ENCODE measurements at regions not wholly inside any gene's neighbourhood (a gene's known extent, or its start where the extent isn't known, plus 50 kb on each side); places are given as distances from the start of the nearest gene placed in this dataset.

DNA sequence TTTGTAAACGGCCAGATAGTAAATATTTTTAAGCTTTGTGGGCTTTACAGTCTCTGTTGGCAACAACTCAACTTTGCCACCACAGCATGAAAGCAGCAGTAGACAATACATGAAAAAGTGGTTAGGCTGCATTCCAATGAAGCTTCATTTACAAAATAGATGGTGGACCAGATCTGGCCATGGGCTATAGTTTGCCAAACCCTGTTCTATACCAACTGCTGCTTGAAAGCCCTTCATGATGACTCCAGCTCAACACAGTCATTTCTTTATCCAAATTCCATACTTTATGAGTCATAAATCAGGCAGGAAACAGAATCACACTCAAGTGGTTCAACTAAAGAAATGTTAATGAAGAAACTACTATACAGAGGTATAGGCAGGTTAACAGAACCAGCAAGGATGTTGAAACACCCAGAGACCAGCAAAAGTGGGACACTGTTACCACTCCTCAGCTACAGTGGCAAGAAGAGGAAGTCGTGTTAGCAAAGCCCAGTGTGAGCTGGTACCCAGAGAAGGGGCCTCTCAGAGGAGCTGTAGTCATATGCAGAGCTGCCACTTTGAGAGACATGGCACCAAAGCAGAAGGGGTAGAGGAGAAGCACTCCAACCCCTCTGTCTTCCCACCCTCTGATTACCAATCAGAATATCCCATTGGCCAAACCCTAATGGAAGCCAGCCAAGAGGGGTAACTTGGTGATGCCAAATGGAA, 72.5 kb downstream of the PRLHR start:
- peaks cover 81% of the 10 kb centered on the region for H3K27me3 ChIP-seq (ENCODE audit: insufficient read depth, low read depth, severe bottlenecking)
- H3K36me3 ChIP-seq = no peaks in the 10 kb centered on the region
- DNase-seq = no peak
- no peak overlapping the region for H3K4me3 ChIP-seq (ENCODE audit: low read depth, low read length)
- H3K9me3 ChIP-seq (ENCODE audit: severe bottlenecking) = peaks cover 2% of the 10 kb centered on the region
- H3K27ac ChIP-seq = no peak overlapping the region
- TF ChIP-seq, protein P1, sequence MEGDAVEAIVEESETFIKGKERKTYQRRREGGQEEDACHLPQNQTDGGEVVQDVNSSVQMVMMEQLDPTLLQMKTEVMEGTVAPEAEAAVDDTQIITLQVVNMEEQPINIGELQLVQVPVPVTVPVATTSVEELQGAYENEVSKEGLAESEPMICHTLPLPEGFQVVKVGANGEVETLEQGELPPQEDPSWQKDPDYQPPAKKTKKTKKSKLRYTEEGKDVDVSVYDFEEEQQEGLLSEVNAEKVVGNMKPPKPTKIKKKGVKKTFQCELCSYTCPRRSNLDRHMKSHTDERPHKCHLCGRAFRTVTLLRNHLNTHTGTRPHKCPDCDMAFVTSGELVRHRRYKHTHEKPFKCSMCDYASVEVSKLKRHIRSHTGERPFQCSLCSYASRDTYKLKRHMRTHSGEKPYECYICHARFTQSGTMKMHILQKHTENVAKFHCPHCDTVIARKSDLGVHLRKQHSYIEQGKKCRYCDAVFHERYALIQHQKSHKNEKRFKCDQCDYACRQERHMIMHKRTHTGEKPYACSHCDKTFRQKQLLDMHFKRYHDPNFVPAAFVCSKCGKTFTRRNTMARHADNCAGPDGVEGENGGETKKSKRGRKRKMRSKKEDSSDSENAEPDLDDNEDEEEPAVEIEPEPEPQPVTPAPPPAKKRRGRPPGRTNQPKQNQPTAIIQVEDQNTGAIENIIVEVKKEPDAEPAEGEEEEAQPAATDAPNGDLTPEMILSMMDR (IDR thresholded peaks at IDR 0.05; ENCODE audit: low read depth, low read length) = no peak

DNA sequence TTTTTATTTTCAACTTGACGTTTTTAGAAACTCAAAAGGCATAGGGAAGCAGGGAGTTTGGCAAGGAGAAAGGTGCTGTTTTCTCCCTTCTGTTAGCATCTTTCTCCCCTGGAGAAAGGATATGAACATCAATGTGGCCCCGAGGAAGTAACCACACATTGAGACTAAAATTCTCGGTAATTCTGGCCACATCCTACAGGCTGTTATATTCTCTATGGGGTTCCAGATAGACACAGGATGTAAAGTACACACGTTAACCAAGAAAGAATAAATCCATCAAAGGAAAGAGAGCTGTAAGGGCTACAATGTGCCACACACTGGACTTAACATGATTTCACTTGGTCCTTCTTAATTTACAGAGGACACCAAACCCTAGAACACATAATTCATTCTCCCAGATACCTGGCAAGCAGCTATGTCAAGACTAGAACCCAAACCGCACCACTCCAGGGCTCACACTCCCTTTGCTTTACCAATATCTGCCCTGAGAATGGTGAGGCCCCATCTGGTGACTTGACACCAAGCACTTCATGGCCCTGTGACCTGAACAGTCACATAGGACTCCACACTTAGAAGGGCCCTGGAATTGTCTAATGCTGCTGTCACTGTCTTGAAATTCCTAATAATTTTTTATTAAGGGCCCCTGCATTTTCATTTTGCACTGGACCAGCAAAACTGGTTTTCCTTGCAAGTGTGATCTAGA, 73.9 kb downstream of the PRLHR start:
- H3K27me3 ChIP-seq (ENCODE audit: insufficient read depth, low read depth, severe bottlenecking) = peaks cover 76% of the 10 kb centered on the region
- no peak overlapping the region for H3K27ac ChIP-seq
- DNase-seq = no peak
- TF ChIP-seq, protein P1 (IDR thresholded peaks at IDR 0.05; ENCODE audit: low read depth, low read length) = no peak
- no peak overlapping the region for H3K4me3 ChIP-seq (ENCODE audit: low read depth, low read length)
- H3K9me3 ChIP-seq (ENCODE audit: severe bottlenecking) = peaks cover 2% of the 10 kb centered on the region
- H3K36me3 ChIP-seq = no peaks in the 10 kb centered on the region

DNA sequence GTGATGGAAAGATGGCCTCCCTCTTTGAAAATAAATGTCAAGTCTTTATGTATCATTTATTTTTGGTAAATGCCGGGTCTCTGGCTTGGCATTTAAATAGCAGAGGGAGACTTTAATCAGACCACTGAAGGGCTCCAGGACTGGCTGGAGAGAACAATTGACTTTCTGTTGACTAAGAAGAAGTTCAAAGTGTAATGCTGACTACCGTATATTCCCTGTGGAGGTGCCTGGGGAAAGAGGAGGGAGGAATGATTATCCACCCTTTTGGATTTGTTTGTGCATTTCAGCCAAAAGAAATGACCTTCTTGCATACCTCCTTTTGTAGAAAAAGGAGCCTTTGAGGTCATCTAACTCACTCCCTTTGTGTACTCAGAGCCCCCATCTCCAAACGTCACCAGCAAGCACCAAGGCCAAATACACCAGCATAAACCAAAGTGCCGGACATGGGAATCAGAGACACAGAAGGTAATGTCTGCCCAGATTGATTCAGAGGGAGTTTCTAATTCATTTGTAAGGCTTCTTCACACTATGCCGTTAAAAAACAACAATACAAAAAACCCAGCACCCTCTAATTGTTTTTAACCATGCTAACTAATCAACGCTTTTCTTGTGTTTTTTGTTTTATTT, 75.2 kb downstream of the PRLHR start:
- H3K4me3 ChIP-seq (ENCODE audit: low read depth, low read length) = no peak overlapping the region

DNA sequence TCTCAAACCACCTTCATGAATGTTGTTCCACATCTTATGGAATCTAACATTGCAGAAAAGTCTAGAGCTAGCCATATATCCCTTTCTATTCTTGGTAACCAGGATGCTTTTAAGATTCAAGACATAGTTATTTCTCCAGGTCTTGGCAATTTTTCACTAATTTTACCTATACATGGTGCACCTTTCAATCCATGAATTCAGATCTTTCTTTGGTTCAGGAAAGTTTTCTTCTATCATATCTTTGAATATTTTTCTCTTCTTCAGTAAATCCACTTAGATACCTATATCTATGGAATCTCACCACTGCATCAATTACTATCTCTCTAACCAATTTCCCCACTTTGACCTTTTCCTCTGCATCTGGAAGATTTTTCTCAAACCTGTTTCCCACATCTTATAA, 77.4 kb downstream of the PRLHR start:
- Histone ChIP-seq H3K4me3 (ENCODE audit: low read depth, low read length) (no peak overlapping the region), H3K9me3 (ENCODE audit: severe bottlenecking) (peaks cover 2% of the 10 kb centered on the region), H3K27me3 (ENCODE audit: insufficient read depth, low read depth, severe bottlenecking) (peaks cover 74% of the 10 kb centered on the region), H3K27ac (no peak overlapping the region), H3K36me3 (no peaks in the 10 kb centered on the region)
- TF ChIP-seq, protein P1 (IDR thresholded peaks at IDR 0.05; ENCODE audit: low read depth, low read length) = no peak
- DNase-seq = no peak

More for the DNA sequence above, 75.2 kb downstream of the PRLHR start:
- no peak for DNase-seq
- TF ChIP-seq, protein P1 (IDR thresholded peaks at IDR 0.05; ENCODE audit: low read depth, low read length) = no peak
- no peak overlapping the region for H3K27ac ChIP-seq
- H3K27me3 ChIP-seq (ENCODE audit: insufficient read depth, low read depth, severe bottlenecking) = peaks cover 75% of the 10 kb centered on the region
- H3K36me3 ChIP-seq = no peaks in the 10 kb centered on the region
- peaks cover 2% of the 10 kb centered on the region for H3K9me3 ChIP-seq (ENCODE audit: severe bottlenecking)

DNA sequence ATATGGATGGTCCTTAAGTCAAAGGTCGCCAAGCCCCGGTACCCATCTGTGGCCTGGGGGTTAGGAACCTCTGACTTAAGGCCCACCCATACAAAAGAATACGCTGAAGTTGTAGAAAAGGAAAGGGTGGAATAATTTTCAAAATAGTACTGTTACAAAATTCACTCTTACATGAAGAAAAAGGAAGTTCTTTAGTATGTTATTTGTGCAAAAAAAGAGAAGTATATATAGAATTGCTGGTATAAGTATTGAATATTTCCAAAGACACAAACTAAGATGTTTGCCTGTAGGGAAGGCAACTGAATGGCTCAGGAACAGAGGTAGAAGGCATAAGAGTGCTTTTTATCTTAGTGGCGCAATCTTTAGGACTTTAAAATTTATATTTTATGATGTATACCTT, 78.7 kb downstream of the PRLHR start:
- Histone ChIP-seq H3K4me3 (ENCODE audit: low read depth, low read length) (no peak overlapping the region), H3K9me3 (ENCODE audit: severe bottlenecking) (peaks cover 2% of the 10 kb centered on the region), H3K27me3 (ENCODE audit: insufficient read depth, low read depth, severe bottlenecking) (peaks cover 69% of the 10 kb centered on the region), H3K27ac (no peak overlapping the region), H3K36me3 (no peaks in the 10 kb centered on the region)
- DNase-seq = no peak
- TF ChIP-seq, protein P1 (IDR thresholded peaks at IDR 0.05; ENCODE audit: low read depth, low read length) = no peak
